ENCODE measurements at regions not wholly inside any gene's neighbourhood (a gene's known extent, or its start where the extent isn't known, plus 50 kb on each side); places are given as distances from the start of the nearest gene placed in this dataset.

GRCh38 chr5:67974471-67974870 is 241.1 kb upstream of the PIK3R1 start:
- Histone ChIP-seq H3K9me3 (replicated peaks; ENCODE audit: control insufficient read depth, insufficient read depth, low read length) (no peaks in the 10 kb centered on the region; the same call in 2 of the 3 replicates), H3K79me2 (ENCODE audit: control insufficient read depth, insufficient read depth, low read length) (no peaks in the 10 kb centered on the region), H3K27ac (ENCODE audit: control insufficient read depth, insufficient read depth) (no peak overlapping the region), H3K4me2 (ENCODE audit: control insufficient read depth, insufficient read depth) (no peak overlapping the region), H3K27me3 (replicated peaks in 1 of 2; ENCODE audit: control insufficient read depth in 2 of 2, insufficient read depth in 2 of 2, low read length in 1 of 2) (no peaks in the 10 kb centered on the region), H3K4me3 (no peak overlapping the region), H3K36me3 (ENCODE audit: control insufficient read depth in 2 of 2, insufficient read depth in 2 of 2, low read length in 1 of 2) (no peaks in the 10 kb centered on the region), H2AFZ (ENCODE audit: control insufficient read depth, low read depth, low read length) (no peak overlapping the region), H3K4me1 (ENCODE audit: control insufficient read depth, insufficient read depth, low read length) (no peaks in the 10 kb centered on the region), H4K20me1 (ENCODE audit: control insufficient read depth, insufficient read depth) (no peaks in the 10 kb centered on the region), H3K9ac (ENCODE audit: control insufficient read depth, insufficient read depth, low read length) (no peak overlapping the region)
- ATAC-seq (no peak), FAIRE-seq (no peak), DNase-seq (ENCODE audit: low read depth, low spot score) (no peak)
- POLR2A ChIA-PET, result no interaction called here
- RAD21 ChIA-PET (ENCODE audit: unreplicated experiment), result no interaction called here
- CTCF ChIA-PET, result no interaction called here
- intact Hi-C loops (cut with micrococcal nuclease; ENCODE audit: unreplicated experiment), result no loop called here
- no TSS peak for BruUV-seq (replicated peaks)
- TF ChIP-seq ZNF207 (IDR thresholded peaks at IDR 0.05; ENCODE audit: borderline replicate concordance), result no peak
- no peak for TF ChIP-seq TCF3 (IDR thresholded peaks at IDR 0.05; ENCODE audit: borderline replicate concordance, insufficient read depth, low read depth, low read length)
- TF ChIP-seq YY1 (IDR thresholded peaks at IDR 0.05; ENCODE audit: low read depth, low read length), result no peak
- TF ChIP-seq GABPA (IDR thresholded peaks at IDR 0.05; ENCODE audit: low read depth), result no peak
- TF ChIP-seq ATF2 (IDR thresholded peaks at IDR 0.05; ENCODE audit: low read length), result no peak
- TF ChIP-seq ESRRA (IDR thresholded peaks at IDR 0.05; ENCODE audit: low read length), result no peak
- no peak for TF ChIP-seq ZNF622 (IDR thresholded peaks at IDR 0.05)
- no peak for TF ChIP-seq BCLAF1 (IDR thresholded peaks at IDR 0.05)
- no peak for TF ChIP-seq TARDBP (IDR thresholded peaks at IDR 0.05; ENCODE audit: borderline replicate concordance)
- no peak for TF ChIP-seq MXI1 (IDR thresholded peaks at IDR 0.05; ENCODE audit: low read depth, low read length)
- TF ChIP-seq RFX5 (IDR thresholded peaks at IDR 0.05; ENCODE audit: low read depth, low read length), result no peak
- no peak for TF ChIP-seq MEF2B (IDR thresholded peaks at IDR 0.05; ENCODE audit: partially characterized antibody, poor library complexity, severe bottlenecking)
- no peak for TF ChIP-seq TCF7 (IDR thresholded peaks at IDR 0.05; ENCODE audit: borderline replicate concordance)
- no peak for TF ChIP-seq CHD4 (IDR thresholded peaks at IDR 0.05)
- TF ChIP-seq ZNF592 (IDR thresholded peaks at IDR 0.05), result no peak
- no peak for TF ChIP-seq ZBTB33 (IDR thresholded peaks at IDR 0.05)
- in situ Hi-C loops (cut with MboI), result no loop called here
- SMC1A ChIA-PET (ENCODE audit: uncharacterized antibody, unreplicated experiment), result no interaction called here
